Stimulated activated effector memory CD8-positive, alpha-beta T cell treated with anti-CD3 and anti-CD28 coated beads, Interleukin-12 subunit alpha, Interleukin-12 subunit beta, amount 100 ng/mL, for 72 hours (primary cell): ENCODE measurements at regions not wholly inside any gene's neighbourhood (a gene's known extent, or its start where the extent isn't known, plus 50 kb on each side); places are given as distances from the start of the nearest gene placed in this dataset.

Source experiments
- ATAC-seq: fragments of 150-1000 bp; cut with Tn5 transposase; 2 replicates; pipeline ENCODE4 v1.10.0; 2021
- DNase-seq, 2 donors: peaks; one replicate each; pipeline ENCODE4 v3.0.0; 2021 to 2022; ENCODE audit warnings: low spot score in 2 of 2
- H3K27ac Mint-ChIP-seq: one replicate; pipeline ENCODE4 v1.8.0; 2022; ENCODE audit warnings: mild to moderate bottlenecking, mixed read lengths
- H3K36me3 Mint-ChIP-seq: one replicate; pipeline ENCODE4 v1.8.0; 2022; ENCODE audit warnings: mild to moderate bottlenecking, mixed read lengths
- H3K4me1 Mint-ChIP-seq: one replicate; pipeline ENCODE4 v1.8.0; 2022; ENCODE audit warnings: mixed read lengths
- H3K4me3 Mint-ChIP-seq: one replicate; pipeline ENCODE4 v1.8.0; 2022; ENCODE audit warnings: mild to moderate bottlenecking, mixed read lengths
- H3K9me3 Mint-ChIP-seq: one replicate; pipeline ENCODE4 v1.8.0; 2022; ENCODE audit warnings: mixed read lengths

GRCh38 chrX:39335513-39336235 is 534.4 kb downstream of the MID1IP1 start:
- Mint-ChIP-seq H3K4me1 (peaks cover 26% of the 10 kb centered on the region), H3K27ac (peak overlapping the region; percentile 87), H3K36me3 (no peaks in the 10 kb centered on the region), H3K9me3 (no peaks in the 10 kb centered on the region), H3K4me3 (no peak overlapping the region)
- no peak for DNase-seq
- ATAC-seq: no peak

DNA sequence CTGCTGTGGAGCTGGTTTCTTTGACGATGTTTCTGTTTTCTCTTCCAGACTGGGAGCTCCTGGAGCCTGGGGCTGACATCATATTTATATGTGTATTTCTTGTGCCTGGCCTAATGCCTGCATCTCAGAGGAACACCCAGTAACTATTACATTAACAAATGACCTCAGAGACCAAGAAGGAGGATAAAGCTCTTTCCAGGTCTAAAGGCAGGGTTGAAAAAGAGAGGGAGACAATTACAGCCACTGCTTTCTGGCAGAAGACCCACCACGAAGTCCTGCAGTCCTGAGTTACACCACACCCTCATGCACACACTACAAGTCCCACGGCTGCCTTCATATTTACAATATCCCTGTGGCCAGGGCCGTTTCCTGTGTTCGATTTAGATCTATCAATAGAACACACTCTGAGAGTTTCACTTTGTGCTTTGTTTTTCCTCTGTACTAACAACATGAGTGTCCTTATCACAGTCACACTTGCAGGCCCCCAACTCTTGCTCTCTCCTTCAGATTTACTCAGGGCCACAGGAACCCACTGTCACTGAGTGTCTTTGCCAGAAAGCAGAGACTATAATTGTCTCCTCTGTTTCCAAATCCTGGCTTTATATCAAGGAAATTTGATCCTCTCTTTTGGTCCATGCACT is 535.5 kb downstream of the MID1IP1 start:
- H3K4me1 Mint-ChIP-seq: peaks cover 20% of the 10 kb centered on the region
- H3K27ac Mint-ChIP-seq: peak overlapping the region; percentile 87
- H3K9me3 Mint-ChIP-seq: no peaks in the 10 kb centered on the region
- ATAC-seq (peak; percentile 88), DNase-seq (no peak)
- H3K4me3 Mint-ChIP-seq: peak overlapping the region; percentile 30
- H3K36me3 Mint-ChIP-seq: no peaks in the 10 kb centered on the region

GRCh38 chrX:39337451-39337850 is 536.2 kb downstream of the MID1IP1 start:
- DNase-seq: no peak
- Mint-ChIP-seq H3K36me3 (no peaks in the 10 kb centered on the region), H3K4me1 (peaks cover 15% of the 10 kb centered on the region), H3K4me3 (peak overlapping the region; percentile 30), H3K27ac (peak overlapping the region; percentile 87), H3K9me3 (no peaks in the 10 kb centered on the region)
- no peak for ATAC-seq

- no peak overlapping the region for H3K27ac Mint-ChIP-seq
- H3K9me3 Mint-ChIP-seq: no peaks in the 10 kb centered on the region
- H3K4me1 Mint-ChIP-seq: peaks cover 13% of the 10 kb centered on the region
- no peak for ATAC-seq
- H3K36me3 Mint-ChIP-seq: no peaks in the 10 kb centered on the region
- no peak for DNase-seq
- no peak overlapping the region for H3K4me3 Mint-ChIP-seq
Observed at GRCh38 chrX:39338583-39338982, 537.3 kb downstream of the MID1IP1 start.

DNA sequence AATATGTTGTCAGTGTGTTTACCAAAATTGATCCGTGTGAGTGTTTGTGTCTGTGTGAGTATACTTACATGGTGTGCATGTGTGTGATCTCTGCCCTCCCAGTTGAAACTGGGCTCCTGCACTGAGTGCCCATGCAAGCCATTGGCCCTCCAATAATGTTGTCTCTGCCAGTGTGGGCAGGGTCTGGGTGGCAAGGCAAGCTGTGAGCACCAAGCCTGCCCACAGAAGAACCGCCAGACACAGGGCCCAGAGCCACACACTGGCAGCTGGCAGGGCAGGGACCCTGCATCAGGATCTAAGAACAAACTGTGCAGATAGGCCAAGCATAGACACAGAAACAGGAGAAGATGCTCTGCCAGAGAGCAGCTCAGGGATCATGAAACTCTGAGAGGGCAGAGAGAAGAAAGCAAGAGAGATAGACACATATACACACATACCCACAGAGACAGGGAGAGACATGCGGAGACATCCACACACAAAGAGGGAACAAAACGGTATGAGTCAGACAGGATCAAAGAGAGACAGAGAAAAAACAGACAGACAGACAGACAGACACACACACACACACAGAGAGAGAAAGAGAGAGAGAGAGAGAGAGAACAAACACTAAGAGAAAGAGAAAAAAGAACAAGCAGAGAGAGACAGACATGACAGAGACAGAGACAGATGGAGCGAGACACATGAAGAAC is 555.0 kb downstream of the MID1IP1 start:
- no peaks in the 10 kb centered on the region for H3K4me1 Mint-ChIP-seq
- no peak for DNase-seq
- H3K4me3 Mint-ChIP-seq: no peak overlapping the region
- no peak overlapping the region for H3K27ac Mint-ChIP-seq
- no peaks in the 10 kb centered on the region for H3K36me3 Mint-ChIP-seq
- H3K9me3 Mint-ChIP-seq: no peaks in the 10 kb centered on the region
- ATAC-seq: no peak

DNA sequence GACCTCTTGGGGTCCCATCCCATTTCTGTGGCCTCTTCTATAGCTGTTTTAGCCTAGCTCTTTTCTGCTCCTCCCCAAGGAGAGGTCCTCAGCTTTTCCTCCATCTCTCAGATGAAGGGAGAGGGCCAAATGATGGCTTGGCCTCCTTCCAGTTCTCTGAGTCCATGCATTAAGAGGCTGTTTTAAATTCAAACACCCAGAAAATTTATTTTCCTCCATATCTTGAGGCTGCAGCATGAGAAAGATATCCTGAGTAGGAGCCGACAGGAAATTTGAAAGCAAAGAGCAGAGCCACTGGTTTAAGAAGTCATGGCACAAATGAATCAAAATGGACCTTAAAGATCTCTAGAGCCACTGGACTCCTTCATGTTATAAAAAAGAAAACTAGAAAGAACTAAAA is 558.8 kb downstream of the MID1IP1 start:
- H3K36me3 Mint-ChIP-seq: no peaks in the 10 kb centered on the region
- ATAC-seq (no peak), DNase-seq (no peak)
- H3K4me3 Mint-ChIP-seq: no peak overlapping the region
- no peaks in the 10 kb centered on the region for H3K4me1 Mint-ChIP-seq
- no peak overlapping the region for H3K27ac Mint-ChIP-seq
- no peaks in the 10 kb centered on the region for H3K9me3 Mint-ChIP-seq

DNA sequence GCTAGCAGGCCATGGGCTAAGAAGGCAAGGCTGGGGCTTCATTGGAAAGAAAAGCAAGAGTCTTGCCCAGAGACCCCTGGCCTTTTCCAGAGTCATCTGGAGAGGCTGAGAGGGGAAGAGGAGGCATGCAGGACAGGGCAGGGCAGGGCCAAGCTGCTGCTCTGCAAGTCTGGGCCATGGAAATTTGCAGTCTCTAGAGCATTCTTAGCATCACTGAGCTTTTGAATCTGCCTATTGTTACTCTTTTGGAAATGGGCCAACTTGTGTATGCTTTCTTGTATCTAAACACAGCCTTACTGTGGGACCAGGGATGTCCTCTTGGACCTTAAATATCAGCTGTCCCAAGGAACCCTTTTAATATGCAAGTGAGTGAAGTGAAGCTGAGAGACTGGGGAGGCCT is 560.5 kb downstream of the MID1IP1 start:
- H3K4me1 Mint-ChIP-seq: no peaks in the 10 kb centered on the region
- no peak overlapping the region for H3K27ac Mint-ChIP-seq
- no peak for ATAC-seq
- H3K9me3 Mint-ChIP-seq: no peaks in the 10 kb centered on the region
- DNase-seq: no peak
- no peaks in the 10 kb centered on the region for H3K36me3 Mint-ChIP-seq
- H3K4me3 Mint-ChIP-seq: no peak overlapping the region

DNA sequence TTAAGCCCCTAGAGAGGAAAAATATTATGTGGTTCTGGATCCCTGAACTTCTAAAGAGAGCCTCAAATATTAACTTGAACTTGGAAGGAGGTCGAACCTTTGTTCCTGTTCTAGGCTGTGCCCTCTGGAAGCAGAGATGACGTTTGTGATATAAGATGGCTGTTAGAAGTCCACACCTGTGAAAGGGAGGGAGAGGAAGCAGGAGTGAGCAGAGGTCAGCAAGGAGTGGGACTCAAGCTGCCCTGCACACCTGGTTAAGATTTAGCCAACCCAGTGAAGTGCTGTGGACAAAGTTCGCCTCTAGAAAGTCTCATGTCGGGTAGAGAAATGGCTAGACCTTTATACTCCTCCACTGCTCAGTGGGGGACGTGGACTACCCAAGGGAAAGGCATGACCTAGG is 566.2 kb downstream of the MID1IP1 start:
- Mint-ChIP-seq H3K36me3 (no peaks in the 10 kb centered on the region), H3K4me3 (no peak overlapping the region), H3K9me3 (no peaks in the 10 kb centered on the region), H3K4me1 (no peaks in the 10 kb centered on the region), H3K27ac (no peak overlapping the region)
- ATAC-seq (no peak), DNase-seq (no peak)

- H3K36me3 Mint-ChIP-seq: no peaks in the 10 kb centered on the region
- no peak for DNase-seq
- H3K27ac Mint-ChIP-seq: no peak overlapping the region
- no peaks in the 10 kb centered on the region for H3K4me1 Mint-ChIP-seq
- H3K9me3 Mint-ChIP-seq: no peaks in the 10 kb centered on the region
- ATAC-seq: no peak
- no peak overlapping the region for H3K4me3 Mint-ChIP-seq
Observed at GRCh38 chrX:39372115-39372514, 570.9 kb downstream of the MID1IP1 start.

DNA sequence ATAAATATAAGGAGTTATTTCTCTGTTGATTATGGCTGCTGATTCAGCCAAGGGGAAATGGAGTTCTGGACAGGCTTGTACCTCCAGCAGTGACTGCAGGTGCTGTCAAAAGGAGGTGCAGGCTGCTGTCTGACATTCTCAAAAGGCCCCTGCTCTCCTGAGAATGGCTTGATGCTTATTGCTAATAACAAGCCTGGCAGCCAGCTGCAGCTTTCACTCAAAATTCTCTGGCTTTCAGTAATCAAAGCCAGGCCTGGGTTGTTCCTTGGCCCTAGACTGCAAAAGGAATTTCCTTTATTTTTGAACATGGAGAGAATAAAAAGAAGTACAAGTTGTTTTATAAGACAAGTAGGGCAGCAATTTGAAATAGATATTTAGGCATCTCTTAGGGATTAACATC is 575.9 kb downstream of the MID1IP1 start:
- Mint-ChIP-seq H3K36me3 (no peaks in the 10 kb centered on the region), H3K4me3 (no peak overlapping the region), H3K27ac (no peak overlapping the region), H3K9me3 (no peaks in the 10 kb centered on the region), H3K4me1 (no peaks in the 10 kb centered on the region)
- DNase-seq (no peak), ATAC-seq (no peak)

DNA sequence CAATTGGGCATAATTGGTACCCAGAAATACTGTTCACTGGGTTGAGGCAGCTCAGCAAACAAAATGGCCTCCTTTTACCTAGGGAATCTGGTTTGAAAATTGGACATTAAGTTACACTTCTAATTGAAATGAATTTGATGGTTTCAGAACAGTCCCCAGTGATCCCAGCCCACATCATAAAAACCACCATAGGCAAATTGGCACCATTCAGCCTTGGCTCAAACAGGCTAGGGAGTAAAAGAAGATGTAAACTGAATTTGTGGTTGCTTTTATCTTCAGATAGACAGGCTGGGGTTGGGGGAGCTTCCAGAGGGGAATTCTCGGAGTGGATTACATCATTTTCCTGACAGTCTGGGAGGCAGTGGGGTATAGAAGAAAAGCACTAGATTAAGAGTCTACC is 576.5 kb downstream of the MID1IP1 start:
- Mint-ChIP-seq H3K9me3 (no peaks in the 10 kb centered on the region), H3K4me3 (no peak overlapping the region), H3K4me1 (no peaks in the 10 kb centered on the region), H3K36me3 (no peaks in the 10 kb centered on the region), H3K27ac (no peak overlapping the region)
- no peak for ATAC-seq
- DNase-seq: no peak

DNA sequence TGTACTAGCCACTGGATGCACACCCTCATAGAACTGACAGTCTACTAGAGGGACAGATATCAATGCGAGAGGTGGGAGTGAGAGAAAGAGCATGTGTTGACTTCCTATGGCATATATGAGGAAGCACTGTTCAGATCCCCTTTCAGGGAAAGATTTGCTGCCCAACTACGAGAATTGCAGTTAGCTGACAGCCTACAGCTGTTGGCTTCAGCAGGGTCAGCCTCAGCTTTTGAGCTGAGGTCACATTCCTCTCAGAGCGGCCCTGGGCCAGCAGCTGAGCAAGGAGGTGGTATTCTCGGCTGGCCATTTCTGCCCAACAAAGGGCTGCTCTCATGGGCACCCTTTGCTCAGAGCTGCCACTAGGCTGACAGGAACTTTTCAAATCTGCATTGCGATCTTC is 580.2 kb downstream of the MID1IP1 start:
- Mint-ChIP-seq H3K4me1 (no peaks in the 10 kb centered on the region), H3K9me3 (no peaks in the 10 kb centered on the region), H3K4me3 (no peak overlapping the region), H3K27ac (no peak overlapping the region), H3K36me3 (no peaks in the 10 kb centered on the region)
- ATAC-seq (no peak), DNase-seq (no peak)

DNA sequence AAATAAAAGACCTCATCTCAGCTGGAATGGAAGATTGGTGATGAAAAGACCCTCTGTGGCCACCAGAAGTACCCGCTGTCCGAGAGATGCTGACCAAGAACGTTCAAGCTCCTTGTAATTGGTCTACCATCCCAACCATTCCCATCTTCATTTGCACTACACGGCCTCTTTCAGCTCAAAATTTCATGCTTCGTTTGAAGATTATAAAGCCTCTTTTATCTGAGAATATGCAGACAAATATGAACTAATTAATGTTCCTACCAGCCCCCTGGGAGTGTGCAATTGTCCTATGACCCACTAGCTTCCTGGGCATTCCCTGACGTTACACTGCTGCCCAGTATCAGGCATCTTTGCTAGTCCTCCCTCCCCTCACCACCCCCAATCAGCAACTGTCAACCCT is 583.7 kb downstream of the MID1IP1 start:
- Mint-ChIP-seq H3K4me3 (no peak overlapping the region), H3K4me1 (no peaks in the 10 kb centered on the region), H3K27ac (no peak overlapping the region), H3K36me3 (no peaks in the 10 kb centered on the region), H3K9me3 (no peaks in the 10 kb centered on the region)
- no peak for ATAC-seq
- DNase-seq: no peak

DNA sequence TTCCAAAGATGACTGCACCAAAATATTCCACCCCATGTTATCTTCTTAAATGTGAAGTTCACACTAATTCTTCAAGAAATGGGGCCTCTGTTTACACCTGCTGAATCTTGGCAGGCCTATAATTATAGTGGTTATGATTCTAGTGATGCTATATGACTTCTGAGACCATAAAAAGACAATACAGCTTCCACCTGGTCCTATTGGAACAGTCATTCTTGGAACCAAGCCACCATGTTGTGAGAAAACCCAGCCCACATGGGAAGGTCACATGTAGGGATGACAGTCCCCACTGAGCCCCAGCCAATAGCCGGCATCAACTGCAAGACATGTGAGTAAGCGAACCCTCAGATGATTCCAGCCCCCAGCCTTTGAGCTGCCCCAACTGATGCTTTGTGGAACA is 587.5 kb downstream of the MID1IP1 start:
- Mint-ChIP-seq H3K36me3 (no peaks in the 10 kb centered on the region), H3K9me3 (no peaks in the 10 kb centered on the region), H3K4me3 (no peak overlapping the region), H3K4me1 (no peaks in the 10 kb centered on the region), H3K27ac (no peak overlapping the region)
- no peak for DNase-seq
- ATAC-seq: no peak

- peaks cover 3% of the 10 kb centered on the region for H3K9me3 Mint-ChIP-seq
- H3K4me1 Mint-ChIP-seq: no peaks in the 10 kb centered on the region
- no peak for DNase-seq
- ATAC-seq: no peak
- H3K36me3 Mint-ChIP-seq: no peaks in the 10 kb centered on the region
- no peak overlapping the region for H3K27ac Mint-ChIP-seq
- H3K4me3 Mint-ChIP-seq: no peak overlapping the region
Observed at GRCh38 chrX:39396358-39396995, 595.2 kb downstream of the MID1IP1 start.
